Endothelial cell of hepatic sinusoid (primary cell): ENCODE measurements at regions not wholly inside any gene's neighbourhood (a gene's known extent, or its start where the extent isn't known, plus 50 kb on each side); places are given as distances from the start of the nearest gene placed in this dataset.

Source experiments
- in situ Hi-C: cut with HindIII; loops from 2 replicates; pipeline ENCODE4 v1.10.0; 2017; ENCODE audit warnings: low sequenced_read_pairs

GRCh38 chr11:95295382-95296149, 64.6 kb upstream of the SESN3 start:
- in situ Hi-C loops, result no loop called here

GRCh38 chr11:95294701-95295100, 63.7 kb upstream of the SESN3 start:
- in situ Hi-C loops, result no loop called here

- in situ Hi-C loops, result no loop called here
Observed at GRCh38 chr11:95293116-95293515, 62.1 kb upstream of the SESN3 start.

- in situ Hi-C loops, result no loop called here
Observed at GRCh38 chr11:95291946-95292345, 60.9 kb upstream of the SESN3 start.

GRCh38 chr11:95289378-95290101, 58.5 kb upstream of the SESN3 start:
- in situ Hi-C loops, result no loop called here

- in situ Hi-C loops, result no loop called here
Observed at GRCh38 chr11:95284057-95285052, 53.4 kb upstream of the SESN3 start.

- in situ Hi-C loops, result no loop called here
Observed at GRCh38 chr11:95283650-95284049, 52.6 kb upstream of the SESN3 start.

GRCh38 chr11:95283146-95283545, 52.1 kb upstream of the SESN3 start:
- in situ Hi-C loops, result no loop called here

- in situ Hi-C loops, result no loop called here
Observed at GRCh38 chr11:95282291-95282751, 51.3 kb upstream of the SESN3 start.
